Islet precursor cell (in vitro differentiated cells): ENCODE measurements at regions not wholly inside any gene's neighbourhood (a gene's known extent, or its start where the extent isn't known, plus 50 kb on each side); places are given as distances from the start of the nearest gene placed in this dataset.

Experiments
- DNase-seq: peaks from one replicate; pipeline ENCODE4 v3.0.0-alpha.2; 2018

DNA sequence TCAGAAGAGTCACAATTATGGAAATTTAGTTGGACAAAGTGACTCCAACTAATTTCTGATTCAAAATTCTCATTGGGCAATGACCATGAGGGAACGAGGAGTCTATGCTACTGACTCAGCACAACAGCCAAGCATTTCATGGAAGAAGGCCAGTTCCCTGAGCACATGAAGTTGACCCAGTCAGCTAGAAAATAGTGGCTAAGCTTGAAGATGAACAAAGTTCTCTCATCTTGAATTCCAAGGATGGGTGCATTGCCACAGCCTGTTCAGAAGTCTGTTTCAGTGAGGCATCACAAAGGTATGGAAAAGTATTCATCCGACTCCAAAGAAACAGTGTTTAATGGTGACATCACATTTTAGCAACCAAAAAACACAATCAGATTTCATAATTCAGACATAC, 676.9 kb downstream of the HACE1 start:
- DNase-seq = no peak

DNA sequence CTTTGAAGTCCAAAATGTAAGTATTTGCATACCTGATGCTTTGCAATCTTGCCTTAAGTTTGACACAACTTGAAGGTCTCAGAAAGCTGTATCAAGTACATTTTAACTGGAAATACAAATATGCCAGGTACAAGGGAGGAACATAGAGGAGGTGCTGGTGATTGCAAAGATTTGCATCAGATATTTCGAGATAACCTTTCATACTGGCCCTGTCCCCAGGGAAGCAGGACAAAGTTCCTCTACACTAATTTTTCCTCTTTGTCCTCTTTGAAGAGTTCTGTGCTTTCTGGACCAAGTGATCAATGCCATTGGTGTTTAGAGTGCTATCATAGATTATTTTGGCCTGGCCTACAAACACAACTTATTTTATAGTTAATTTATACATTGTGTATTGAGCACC, 686.1 kb downstream of the HACE1 start:
- no peak for DNase-seq

DNA sequence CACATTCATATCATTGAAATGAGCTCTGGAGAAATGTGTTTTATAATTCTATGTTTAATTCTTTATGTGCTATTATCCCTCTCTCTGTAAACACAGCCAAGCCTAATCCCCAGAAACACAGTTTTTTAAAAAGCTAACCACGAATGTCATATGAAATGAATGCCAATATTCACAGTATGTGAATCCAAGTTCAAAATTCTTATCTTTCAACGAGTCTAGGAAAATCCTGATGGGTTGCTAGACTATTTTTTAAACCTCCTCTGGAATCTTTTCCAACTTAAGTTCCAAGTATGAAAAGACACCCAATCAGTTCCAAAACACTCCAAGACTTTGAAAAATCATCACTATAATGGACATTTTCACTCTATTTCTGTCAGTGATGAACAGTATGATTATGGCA, 689.3 kb downstream of the HACE1 start:
- DNase-seq = no peak

DNA sequence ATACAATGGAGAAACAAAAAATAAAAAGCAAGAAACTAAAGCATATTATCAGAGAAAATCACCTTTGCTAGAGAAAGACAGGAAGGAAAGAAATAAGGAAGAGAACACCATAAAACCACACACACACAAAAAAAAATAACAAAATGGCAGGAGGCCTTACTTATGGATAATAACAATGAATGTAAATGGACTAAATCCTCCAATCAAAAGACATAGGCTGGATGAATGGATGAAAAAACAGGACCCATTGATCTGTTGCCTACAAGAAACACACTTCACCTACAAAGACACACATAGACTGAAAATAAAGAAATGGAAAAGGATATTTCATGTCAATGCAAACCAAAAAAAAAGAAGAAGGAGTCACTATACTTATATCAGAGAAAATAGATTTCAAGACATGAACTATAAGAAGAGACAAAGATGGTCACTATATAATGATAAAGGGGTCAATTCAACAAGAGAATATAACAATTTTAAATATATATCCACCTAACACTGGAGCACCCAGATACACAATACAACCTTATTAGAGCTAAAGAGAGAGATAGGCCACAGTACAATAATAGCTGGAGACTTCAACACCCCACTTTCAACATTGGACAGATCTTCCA, 693.6 kb downstream of the HACE1 start:
- no peak for DNase-seq

DNA sequence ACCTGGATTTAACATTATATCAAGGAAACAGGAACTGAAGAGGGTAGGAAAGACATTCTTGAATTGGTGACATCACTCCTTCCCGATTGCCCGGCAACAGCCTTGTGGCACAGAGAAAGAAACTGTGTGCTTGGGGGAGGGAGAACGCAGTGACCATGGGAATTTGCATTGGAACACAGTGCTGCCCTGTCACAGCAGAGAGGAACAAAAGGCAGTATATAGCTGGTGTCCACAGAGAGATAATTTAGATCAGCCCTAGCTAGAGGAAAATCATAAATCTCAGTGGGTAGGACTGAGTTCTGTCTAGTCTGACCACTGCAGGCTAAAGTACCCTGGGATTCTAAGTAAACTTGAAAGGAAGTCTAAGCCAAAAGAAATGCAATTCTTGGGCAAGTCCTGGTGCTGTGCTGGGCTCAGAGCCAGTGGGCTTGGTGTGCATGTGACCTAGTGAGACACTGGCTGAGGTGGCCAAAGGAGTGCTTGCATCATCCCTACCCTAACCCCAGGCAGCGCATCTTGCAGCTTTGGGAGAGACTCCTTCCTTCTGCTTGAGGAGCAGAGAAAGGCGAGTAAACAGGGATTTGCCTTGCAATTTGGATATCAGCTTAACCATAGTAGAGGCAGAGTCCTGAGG, 697.6 kb downstream of the HACE1 start:
- no peak for DNase-seq

DNA sequence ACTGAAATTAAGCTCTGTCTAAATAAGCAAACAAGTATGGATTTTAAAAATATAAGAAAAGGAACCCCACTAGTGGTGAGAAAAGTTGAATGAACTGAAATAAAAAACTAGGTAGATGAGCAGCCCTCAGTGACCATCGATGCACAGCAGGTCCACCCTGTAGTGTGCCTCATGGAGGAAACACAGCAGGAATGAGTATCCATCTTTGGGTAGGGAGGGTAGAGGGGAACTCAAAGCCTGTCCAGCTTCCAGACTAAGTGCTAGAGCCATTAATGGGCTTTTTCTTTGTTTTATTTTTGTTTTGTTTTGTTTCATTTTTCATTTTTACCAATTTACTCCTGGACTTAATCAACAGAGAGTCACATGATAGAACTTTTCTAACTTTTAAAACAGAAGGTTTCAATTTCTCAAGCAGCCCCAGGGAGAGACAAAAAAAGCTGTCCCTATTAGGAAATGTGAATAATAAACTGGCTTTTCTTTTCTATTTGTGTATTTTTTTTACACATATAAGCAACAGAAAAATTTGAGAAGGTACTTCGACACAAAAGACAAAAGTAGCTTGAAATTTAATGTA, 700.6 kb downstream of the HACE1 start:
- DNase-seq = no peak

DNA sequence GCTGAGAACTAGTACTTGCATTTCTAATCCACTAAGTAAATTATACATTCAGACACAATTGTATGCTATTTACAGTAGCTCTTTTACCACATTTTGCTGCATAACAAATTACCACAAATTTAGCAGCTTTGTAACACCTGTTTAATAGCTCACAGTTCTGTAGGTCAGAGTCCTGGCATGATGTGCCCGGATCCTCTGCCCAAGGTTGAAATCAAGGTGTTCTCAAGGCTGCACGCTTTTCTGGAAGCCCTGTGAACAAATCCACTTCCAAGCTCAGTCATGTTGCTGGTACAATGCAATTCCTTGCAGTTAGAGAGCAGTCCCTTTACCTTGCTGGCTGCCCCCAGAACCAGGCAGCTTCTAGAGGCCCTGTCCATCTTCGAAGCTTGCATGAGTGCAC, 716.0 kb downstream of the HACE1 start:
- no peak for DNase-seq

DNA sequence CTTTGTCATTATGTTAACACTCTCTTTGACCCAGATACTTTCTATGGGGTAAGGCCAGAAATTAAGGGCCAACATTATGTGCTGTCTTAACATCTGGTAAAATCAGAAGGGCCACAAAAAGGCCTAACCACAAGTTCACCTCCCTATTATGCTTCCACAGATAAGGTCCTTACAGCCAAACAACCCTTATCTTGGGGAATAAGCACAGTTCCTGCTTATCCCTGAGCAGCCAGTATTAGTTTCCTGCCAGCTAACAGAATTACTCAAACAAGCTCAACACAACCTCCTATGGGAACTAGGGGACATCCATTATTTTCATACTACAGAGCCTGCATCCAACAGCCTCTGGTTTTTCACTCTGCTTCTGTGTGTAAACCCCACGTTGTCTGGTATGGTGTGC, 724.8 kb downstream of the HACE1 start:
- DNase-seq = no peak

DNA sequence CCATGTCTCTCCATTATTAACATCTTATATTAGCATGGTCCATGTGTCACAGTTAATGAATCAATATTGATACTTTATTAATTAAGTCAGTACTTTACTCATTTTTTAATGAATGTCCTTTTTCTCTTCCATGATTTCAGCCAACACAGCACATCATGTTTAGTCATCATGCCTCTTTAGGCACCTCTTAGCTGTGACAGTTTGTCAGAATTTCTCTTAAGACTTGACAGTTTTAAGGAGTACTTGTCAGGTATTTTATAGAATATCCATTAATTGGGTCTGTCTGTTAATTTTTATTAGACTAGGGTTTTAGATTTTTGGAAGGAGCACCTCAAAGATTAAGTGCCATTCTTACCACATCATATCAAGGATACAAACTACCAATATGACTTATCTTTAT, 729.4 kb downstream of the HACE1 start:
- DNase-seq = no peak

DNA sequence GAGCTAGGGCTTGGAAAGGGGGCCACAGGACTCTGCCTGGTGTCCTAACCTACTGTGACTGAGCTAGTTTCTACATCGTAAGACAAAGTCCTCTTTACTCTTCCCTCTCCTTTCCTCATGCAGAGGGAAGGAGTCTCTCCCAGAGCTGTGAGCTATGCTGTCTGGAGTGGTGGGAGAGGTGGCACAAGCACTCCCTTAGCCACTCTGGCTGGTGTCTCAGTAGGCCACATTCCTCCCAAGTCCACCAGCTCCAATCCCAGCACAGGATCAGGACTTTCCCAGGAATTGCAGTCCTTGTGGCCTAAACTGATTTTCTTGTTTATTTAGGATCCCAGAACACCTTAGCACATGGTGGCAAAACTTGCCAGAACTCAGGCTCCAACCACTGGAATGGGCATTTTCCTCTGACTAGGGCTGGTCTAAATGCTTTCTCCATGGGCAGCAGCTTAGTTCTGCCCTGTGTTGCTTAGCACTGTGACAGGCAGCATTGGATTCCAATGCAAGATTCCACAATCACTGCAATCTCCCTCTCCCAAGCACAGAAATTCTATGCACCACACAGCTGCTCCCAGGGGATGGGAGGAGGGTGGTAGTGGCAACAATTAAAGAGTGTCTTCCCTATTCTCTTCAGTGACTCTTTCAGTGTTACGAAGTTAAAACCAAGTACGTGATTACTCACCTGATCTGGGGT, 733.3 kb downstream of the HACE1 start:
- DNase-seq = no peak

DNA sequence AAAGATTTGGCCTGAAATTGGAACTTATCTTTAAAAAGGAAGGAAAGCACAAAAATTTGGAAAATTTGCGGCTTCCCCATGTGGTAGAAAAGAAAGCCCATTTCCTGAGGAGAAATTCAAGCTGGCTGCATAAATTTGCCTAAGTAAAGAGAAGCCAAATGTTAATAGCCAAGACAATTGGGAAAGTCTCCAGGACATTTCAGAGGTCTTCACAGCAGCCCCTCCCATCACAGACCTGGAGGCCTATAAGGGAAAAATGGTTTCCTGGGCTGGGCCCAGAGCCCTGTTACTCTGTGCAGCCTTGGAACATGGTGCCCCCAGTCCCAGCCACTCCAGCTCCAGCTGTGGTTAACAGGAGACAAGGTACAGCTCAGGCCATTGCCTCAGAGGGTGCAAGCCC, 736.5 kb downstream of the HACE1 start:
- no peak for DNase-seq

DNA sequence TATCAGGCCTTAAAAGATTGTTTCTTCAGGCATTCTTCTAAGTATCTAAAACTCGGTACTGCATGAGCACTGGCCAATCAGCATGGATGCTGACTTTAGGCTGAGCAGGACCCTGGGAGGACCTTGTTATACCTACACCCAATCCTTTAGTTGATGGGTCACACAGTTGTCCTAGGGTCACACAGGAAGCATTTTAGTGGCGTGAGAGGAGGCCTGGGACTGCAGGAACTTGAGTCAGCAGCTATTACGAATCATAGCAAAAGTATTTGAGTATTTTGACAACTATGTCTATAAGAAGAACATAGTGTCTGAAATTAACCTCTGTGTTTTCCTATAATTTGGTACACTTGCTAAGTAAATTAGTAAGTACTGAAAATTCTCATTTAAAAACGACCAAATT, 741.4 kb downstream of the HACE1 start:
- DNase-seq = peak; percentile 74

DNA sequence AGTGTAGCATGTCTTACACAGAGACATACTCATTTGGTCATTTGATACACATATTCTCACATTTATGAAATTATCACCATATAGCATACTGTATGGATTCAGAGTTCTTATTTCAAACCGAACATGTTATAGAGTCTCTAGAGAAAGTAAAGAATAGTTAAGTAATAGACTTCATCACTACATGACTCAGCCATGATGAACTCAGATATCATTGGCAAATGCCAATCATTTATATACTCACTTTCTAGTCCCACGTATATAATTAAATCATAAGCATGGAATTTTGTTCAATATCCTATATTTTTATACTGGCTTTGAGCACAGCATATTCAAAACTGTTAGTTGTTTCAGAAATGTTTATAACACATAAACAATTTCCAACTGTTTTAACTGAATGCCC, 749.9 kb downstream of the HACE1 start:
- DNase-seq = no peak

DNA sequence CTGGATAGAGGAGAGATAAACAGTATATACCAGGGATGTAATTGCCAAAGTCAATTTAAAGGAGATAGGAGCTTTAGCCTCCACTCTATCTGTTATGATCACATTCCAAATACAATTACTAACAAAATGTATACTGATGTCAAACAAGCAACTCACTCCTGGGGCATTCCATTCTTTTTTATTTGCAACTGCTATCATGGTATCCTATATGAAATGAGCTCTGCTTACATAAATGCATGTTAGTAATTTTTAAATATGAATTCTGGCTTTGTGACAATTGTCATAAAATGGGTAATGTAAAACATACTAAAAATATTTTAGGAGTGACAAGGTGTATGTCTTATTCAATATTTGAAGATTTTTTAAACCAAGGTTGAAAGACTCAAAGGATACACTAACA, 751.1 kb downstream of the HACE1 start:
- DNase-seq = no peak

DNA sequence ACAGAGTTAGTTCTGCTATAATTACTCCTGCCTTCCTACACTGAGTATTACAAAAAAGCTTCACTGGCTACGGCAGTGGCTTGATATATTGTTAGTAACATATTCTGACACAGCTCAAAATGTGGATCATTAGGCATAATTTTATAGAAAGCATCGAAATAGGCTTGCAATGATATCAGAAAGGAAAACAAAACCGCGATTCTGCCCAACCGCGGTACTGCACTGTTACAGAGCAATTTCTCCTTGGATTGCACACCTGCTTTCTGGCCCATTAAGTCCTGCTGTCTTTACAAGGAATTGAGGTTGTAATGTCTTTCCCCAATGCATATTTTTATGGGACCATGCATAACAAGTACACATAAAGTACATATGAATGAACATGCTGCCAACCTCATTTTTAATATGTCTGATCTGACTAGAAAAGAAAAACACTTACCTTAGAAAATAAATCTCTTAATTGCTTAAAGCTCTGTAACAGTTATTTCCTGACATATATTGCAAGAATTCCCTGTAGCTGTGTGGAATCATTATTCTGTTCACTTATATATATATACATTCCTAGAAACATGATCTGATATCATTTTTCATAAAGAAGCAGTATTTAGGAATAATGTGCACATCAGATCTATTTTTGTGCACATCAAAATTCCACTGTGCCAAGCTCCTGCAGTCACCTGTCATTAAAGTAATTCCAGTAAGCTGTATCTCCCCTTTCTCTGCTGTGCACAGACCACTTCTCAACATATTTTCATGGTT, 763.9 kb downstream of the HACE1 start:
- no peak for DNase-seq

DNA sequence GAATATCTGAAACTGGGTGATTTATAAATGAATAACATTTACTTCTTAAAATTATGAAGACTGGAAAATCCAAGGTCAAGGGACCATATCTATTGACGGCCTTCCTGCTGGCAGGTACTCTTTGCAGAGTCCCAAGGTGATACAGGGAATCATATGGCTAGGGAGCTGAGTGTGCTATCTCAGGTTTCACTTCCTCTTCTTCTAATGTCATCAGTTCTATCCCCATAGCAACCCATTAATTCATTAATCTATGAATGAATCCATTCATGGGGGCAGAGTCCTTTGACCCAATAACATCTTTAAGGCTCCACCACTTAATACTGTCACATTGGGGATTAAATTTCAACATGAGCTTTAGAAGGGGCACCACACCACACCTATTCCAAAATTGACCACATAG, 772.0 kb downstream of the HACE1 start:
- DNase-seq = no peak

DNA sequence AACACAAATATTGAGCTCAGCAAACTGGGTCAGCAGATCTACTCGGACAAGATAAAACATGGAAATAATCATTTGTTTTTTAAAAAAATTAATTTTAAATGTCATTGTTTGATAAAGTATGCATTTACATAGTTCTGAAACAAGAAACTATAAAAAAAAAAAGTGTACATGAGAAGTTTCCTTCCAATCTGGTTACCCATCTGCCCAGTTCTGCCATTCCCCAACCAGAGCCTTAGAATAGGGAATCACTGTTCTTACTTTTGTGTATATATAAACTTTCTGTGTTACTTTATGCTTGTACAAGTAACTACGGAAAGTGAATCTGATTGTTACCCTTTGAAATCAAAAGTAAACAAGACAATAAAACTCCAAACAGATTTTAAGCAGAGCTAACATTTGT, 791.4 kb downstream of the HACE1 start:
- DNase-seq = no peak

DNA sequence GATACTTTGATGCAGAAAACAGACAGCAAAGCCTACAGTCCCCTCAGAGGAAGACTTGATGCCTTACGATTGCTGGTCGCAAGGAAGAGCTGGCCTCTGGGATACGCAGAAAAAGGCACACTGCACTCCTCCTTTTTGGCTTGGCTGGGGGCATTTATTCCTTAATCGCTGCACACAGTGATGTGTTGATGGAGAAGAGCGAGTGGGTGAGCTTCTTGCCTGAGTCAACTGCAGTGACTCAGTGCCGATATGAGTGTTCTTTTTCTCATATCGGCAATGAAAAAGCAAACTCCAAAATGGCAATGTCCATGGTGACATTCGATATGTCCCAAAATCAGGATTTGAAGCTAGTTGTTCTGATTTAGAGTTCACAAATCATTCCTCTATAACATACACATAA, 794.8 kb downstream of the HACE1 start:
- no peak for DNase-seq

DNA sequence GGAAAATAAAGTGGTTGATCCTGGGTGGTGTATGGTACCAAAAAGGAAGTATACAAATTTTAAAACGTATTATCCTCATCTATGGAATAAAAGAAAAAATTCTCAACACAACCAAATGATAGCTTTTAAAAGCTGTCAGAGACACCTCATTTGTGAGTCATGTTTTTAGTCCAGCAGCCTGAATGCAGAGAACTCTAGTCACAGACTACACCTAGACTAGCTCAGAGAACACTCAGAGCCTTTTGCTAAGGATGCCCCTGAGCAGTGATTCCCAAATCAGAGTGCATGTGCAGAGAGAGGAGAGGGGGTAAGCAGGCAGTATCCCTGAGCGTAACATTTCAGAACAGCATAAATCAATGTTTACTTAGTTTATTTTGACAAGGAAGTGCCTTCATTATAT, 809.3 kb downstream of the HACE1 start:
- no peak for DNase-seq

DNA sequence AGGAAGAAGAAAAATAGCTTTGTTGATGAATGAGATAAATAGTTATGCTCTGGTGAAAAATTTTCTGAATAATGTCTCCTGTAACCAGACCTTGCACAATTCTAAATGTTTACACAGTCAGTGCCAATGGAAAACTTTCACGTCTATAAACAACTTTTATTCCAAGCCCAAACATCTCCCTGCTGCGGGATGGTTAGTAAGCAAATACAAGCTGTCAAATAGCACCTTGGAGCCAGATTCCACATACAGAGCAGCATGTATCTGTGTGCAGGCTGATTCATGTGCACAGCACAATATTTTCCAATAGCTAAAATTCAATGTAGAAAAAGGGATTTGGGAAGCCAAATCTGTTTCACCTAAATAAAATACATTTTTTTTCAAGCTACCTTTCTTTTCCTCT, 813.3 kb downstream of the HACE1 start:
- no peak for DNase-seq

DNA sequence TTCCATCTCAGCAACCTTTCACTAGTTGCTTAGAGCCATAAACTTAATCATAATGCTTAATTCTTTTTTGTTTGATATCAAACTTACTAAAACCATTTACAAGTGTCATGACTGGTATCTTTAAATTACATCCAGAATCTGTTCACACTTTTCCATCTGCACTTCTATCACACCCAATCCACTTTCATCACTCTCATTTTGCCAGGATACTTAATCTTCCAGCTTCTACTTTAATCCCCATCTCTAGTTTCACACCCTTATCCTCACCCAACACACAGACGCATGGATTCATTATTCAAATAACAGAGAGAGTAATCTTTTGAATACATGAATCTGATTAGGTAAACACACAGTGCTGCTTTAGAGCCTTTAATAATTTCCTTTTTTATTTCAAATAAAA, 828.4 kb downstream of the HACE1 start:
- no peak for DNase-seq

DNA sequence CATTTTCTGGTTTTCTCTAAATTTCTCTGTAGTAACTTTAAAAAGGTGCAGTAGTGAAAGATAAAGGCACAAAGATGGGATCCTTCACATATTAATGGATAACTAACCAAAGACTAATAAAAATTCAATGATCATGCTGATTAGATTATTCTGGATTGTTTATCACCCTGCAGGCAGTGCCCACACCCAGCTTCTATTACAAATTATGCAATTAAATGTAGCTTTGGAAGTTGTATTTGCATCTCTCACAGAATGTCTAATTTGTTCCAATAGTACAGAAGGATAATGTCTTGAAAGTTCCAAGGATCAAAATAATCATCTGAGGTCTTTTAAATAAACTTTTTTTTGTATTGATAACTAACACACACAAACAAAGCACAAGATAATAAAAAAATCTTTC, 837.6 kb downstream of the HACE1 start:
- DNase-seq = no peak

DNA sequence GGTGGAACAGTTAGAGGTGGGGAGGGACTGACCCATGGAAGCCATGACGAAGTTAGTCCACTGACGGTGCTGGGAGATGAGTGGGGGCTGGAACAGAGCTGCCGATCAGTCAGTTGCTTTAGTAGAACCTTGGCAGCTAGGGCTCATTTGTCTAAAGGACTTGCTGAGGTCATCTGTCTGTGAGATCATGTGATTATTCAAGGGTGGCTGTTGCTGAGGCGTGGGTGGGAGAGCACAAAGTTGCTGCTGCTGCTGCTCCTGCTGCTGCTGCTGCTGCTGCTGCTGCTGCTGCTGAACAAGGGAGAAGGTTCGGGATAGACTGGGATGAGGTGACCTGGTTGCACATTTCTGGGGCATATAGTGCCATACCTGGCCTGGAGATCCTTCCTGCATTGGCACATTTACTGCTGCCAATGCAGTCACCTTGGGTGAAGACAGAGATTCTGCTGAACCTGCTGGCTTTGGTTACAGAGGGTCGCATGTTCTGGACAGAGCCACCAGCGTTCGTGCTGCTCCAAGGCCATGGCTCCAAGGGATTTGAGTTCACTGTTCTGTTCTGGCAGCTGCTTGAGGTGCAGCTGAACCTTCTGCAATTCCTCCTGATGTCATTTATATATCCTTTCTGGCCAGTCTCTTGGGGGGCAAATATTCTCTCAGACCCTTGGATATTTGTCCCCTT, 840.5 kb downstream of the HACE1 start:
- peak; percentile 54 for DNase-seq
